DOHH2 (cell line): ENCODE measurements at regions not wholly inside any gene's neighbourhood (a gene's known extent, or its start where the extent isn't known, plus 50 kb on each side); places are given as distances from the start of the nearest gene placed in this dataset.

Experiments used
- H3F3A ChIP-seq: fragments of 200-600 bp; sonication (generic), shearing (Covaris generic); 2 replicates; pipeline ENCODE4 v1.6.0; 2016; ENCODE audit warnings: antibody characterized with exemption, mild to moderate bottlenecking; ENCODE audit not compliant: control insufficient read depth, insufficient read depth
- H3K27ac ChIP-seq: fragments of 200-600 bp; sonication (generic); 2 replicates; pipeline ENCODE4 v1.5.1; 2014; ENCODE audit warnings: low read depth, mild to moderate bottlenecking, low read length, moderate library complexity
- H3K27me3 ChIP-seq: fragments of 200-600 bp; sonication (generic); 2 replicates; pipeline ENCODE4 v1.6.1; 2014; ENCODE audit warnings: mild to moderate bottlenecking, low read length, mixed read lengths; ENCODE audit not compliant: control insufficient read depth
- H3K36me3 ChIP-seq: fragments of 200-600 bp; sonication (generic); 2 replicates; pipeline ENCODE4 v1.6.1; 2014; ENCODE audit warnings: mild to moderate bottlenecking, low read length, moderate library complexity, mixed read lengths; ENCODE audit not compliant: control insufficient read depth
- H3K4me1 ChIP-seq: fragments of 200-600 bp; sonication (generic); 2 replicates; pipeline ENCODE4 v1.6.1; 2014; ENCODE audit warnings: mild to moderate bottlenecking, low read length, mixed read lengths; ENCODE audit not compliant: control insufficient read depth
- H3K4me2 ChIP-seq: fragments of 200-600 bp; sonication (generic); 2 replicates; pipeline ENCODE4 v1.6.0; 2014; ENCODE audit warnings: mild to moderate bottlenecking, low read length, moderate library complexity
- H3K4me3 ChIP-seq: fragments of 200-600 bp; sonication (generic); 2 replicates; pipeline ENCODE4 v1.5.1; 2014; ENCODE audit warnings: mild to moderate bottlenecking, low read length, mixed read lengths
- H3K79me2 ChIP-seq: fragments of 200-600 bp; sonication (generic); 2 replicates; pipeline ENCODE4 v1.6.1; 2014; ENCODE audit warnings: mild to moderate bottlenecking, low read length, mixed read lengths; ENCODE audit not compliant: control insufficient read depth
- H3K9me2 ChIP-seq: fragments of 200-600 bp; sonication (generic); replicated peaks from 2 replicates; pipeline ENCODE4 v1.6.1; 2014; ENCODE audit warnings: mild to moderate bottlenecking, low read length, mixed read lengths; ENCODE audit not compliant: control insufficient read depth
- H3K9me3 ChIP-seq: fragments of 200-600 bp; sonication (generic); 2 replicates; pipeline ENCODE4 v1.6.1; 2014; ENCODE audit warnings: antibody characterized with exemption, low read length, mixed read lengths; ENCODE audit not compliant: control insufficient read depth, insufficient read depth
- H4K20me1 ChIP-seq: fragments of 200-600 bp; sonication (generic); 2 replicates; pipeline ENCODE4 v1.6.0; 2014; ENCODE audit warnings: low read depth, mild to moderate bottlenecking, antibody characterized with exemption, low read length, moderate library complexity; ENCODE audit not compliant: control insufficient read depth, insufficient read depth
- EZH2phosphoT487 ChIP-seq: fragments of 200-600 bp; sonication (generic); IDR thresholded peaks from 2 replicates; pipeline ENCODE4 v1.6.1; 2017; ENCODE audit warnings: borderline replicate concordance, mild to moderate bottlenecking, antibody characterized with exemption, low read length, moderate library complexity, mixed read lengths
- TF ChIP-seq, protein P1 (sequence below): fragments of 200-600 bp; sonication (generic); IDR thresholded peaks from one replicate; pipeline ENCODE4 v1.5.1; 2014; ENCODE audit warnings: antibody characterized with exemption, mild to moderate bottlenecking, low read depth, low read length; ENCODE audit not compliant: poor library complexity, severe bottlenecking

DNA sequence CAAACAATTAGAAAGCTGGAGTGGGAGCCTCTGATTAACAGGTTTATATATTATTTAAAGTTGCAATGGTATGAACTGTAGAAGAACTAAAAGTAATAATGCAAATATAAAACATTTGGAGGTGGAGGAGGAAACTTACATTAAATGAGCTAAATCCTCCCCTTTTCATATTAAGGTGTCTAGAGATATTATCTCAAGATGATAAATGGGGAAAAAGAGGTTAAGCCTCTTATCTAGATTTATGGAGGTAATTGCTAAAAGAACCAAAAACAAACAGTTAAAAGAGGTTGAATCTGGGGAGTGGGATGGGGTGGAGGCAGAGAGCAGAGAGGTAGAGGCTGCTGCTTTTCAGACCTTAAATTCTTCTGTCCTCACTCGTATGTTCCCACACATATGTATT lies 147.8 kb upstream of the SLC24A2 start:
- no peaks in the 10 kb centered on the region for H3K36me3 ChIP-seq
- no peaks in the 10 kb centered on the region for H3K9me2 ChIP-seq
- no peak overlapping the region for H3K27ac ChIP-seq
- H3K4me2 ChIP-seq, result no peak overlapping the region
- H3K9me3 ChIP-seq, result no peaks in the 10 kb centered on the region
- TF ChIP-seq, protein P1, sequence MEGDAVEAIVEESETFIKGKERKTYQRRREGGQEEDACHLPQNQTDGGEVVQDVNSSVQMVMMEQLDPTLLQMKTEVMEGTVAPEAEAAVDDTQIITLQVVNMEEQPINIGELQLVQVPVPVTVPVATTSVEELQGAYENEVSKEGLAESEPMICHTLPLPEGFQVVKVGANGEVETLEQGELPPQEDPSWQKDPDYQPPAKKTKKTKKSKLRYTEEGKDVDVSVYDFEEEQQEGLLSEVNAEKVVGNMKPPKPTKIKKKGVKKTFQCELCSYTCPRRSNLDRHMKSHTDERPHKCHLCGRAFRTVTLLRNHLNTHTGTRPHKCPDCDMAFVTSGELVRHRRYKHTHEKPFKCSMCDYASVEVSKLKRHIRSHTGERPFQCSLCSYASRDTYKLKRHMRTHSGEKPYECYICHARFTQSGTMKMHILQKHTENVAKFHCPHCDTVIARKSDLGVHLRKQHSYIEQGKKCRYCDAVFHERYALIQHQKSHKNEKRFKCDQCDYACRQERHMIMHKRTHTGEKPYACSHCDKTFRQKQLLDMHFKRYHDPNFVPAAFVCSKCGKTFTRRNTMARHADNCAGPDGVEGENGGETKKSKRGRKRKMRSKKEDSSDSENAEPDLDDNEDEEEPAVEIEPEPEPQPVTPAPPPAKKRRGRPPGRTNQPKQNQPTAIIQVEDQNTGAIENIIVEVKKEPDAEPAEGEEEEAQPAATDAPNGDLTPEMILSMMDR, result no peak
- no peak for TF ChIP-seq EZH2phosphoT487
- H3K4me3 ChIP-seq, result no peak overlapping the region
- H3K4me1 ChIP-seq, result no peaks in the 10 kb centered on the region
- no peaks in the 10 kb centered on the region for H3K27me3 ChIP-seq
- H4K20me1 ChIP-seq, result no peaks in the 10 kb centered on the region
- H3F3A ChIP-seq, result no peaks in the 10 kb centered on the region
- no peaks in the 10 kb centered on the region for H3K79me2 ChIP-seq

DNA sequence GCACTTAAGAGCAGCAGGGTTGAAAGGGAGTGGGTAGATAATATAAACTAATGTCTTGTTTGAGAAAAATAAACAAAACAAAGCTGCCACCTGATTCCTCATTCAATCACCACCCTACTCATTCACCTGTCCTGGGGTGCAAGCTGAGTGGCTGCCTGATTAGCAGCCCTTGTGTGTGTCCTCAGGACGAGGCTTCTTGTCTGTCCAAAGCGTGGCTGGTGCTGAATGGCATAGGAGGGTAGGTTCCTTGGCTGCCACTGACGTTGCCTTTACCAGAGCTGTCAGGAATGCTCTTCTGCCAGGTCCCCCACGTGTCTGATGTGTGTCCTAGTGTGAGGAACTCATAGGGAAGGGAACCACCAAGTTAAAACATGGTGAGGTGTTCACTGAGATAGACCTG lies 146.6 kb upstream of the SLC24A2 start:
- Histone ChIP-seq H3K9me2 (no peaks in the 10 kb centered on the region), H3K79me2 (no peaks in the 10 kb centered on the region), H3F3A (no peaks in the 10 kb centered on the region), H3K9me3 (no peaks in the 10 kb centered on the region), H3K4me3 (no peak overlapping the region), H4K20me1 (no peaks in the 10 kb centered on the region), H3K27ac (no peak overlapping the region), H3K4me2 (no peak overlapping the region), H3K4me1 (peaks cover 5% of the 10 kb centered on the region), H3K36me3 (no peaks in the 10 kb centered on the region), H3K27me3 (no peaks in the 10 kb centered on the region)
- TF ChIP-seq, protein P1, result no peak
- TF ChIP-seq EZH2phosphoT487, result no peak

DNA sequence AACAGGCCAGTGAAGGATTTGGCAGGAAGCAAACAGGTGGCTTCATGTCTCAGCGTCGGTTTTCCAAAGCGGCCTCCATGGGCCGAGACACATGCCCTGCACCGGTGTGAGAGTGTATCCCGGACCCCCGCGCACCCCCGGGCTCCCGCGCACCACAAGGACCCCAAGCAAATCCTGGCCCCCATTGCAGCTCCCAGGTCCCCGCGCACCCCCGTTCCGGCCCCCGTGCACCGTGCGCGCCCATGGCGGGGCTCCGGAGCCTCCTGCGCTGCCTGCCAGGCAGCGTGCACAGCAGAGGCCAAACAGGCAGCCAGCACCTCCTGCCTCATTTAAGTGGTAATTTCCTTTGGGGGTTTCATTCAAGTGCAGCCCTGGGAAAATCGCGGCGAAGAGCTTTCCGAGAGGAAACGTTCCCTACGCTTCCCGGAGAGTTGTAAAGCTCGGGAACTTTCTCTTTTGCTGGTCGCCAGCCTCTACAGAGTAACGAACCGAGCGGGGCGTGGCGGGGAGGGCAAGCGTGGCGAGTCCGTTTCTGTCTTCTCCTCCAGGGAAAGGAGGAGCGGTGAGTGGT lies 145.5 kb upstream of the SLC24A2 start:
- TF ChIP-seq, protein P1, result no peak
- no peak for TF ChIP-seq EZH2phosphoT487

More for the DNA sequence above, 145.5 kb upstream of the SLC24A2 start:
- no peaks in the 10 kb centered on the region for H4K20me1 ChIP-seq
- no peaks in the 10 kb centered on the region for H3K79me2 ChIP-seq
- peaks cover 5% of the 10 kb centered on the region for H3K4me1 ChIP-seq
- H3F3A ChIP-seq, result no peaks in the 10 kb centered on the region
- no peak overlapping the region for H3K4me3 ChIP-seq
- no peaks in the 10 kb centered on the region for H3K9me2 ChIP-seq
- no peaks in the 10 kb centered on the region for H3K27me3 ChIP-seq
- H3K4me2 ChIP-seq, result no peak overlapping the region
- no peaks in the 10 kb centered on the region for H3K36me3 ChIP-seq
- H3K9me3 ChIP-seq, result no peaks in the 10 kb centered on the region
- H3K27ac ChIP-seq, result no peak overlapping the region
